Lower leg skin (tissue), 4 donors: ENCODE measurements at regions not wholly inside any gene's neighbourhood (a gene's known extent, or its start where the extent isn't known, plus 50 kb on each side); places are given as distances from the start of the nearest gene placed in this dataset.

Experiments
- DNase-seq, 2 donors: peaks; one replicate each; pipeline ENCODE4 v3.0.0-alpha.2; 2019; ENCODE audit warnings: low spot score in 2 of 2
- H3K4me3 ChIP-seq: fragments of 200-600 bp; sonication (generic); 2 replicates; pipeline ENCODE4 v1.5.1; 2017; ENCODE audit warnings: mild to moderate bottlenecking, low read depth; ENCODE audit not compliant: poor library complexity, severe bottlenecking
- POLR2A ChIP-seq, 2 donors: fragments of 450-650 bp; IDR thresholded peaks; one replicate each; pipeline ENCODE4 v1.6.1; 2016 to 2017; ENCODE audit warnings: antibody characterized with exemption in 2 of 2, mild to moderate bottlenecking in 1 of 2, moderate library complexity in 1 of 2
- WGBS, 2 donors: methylation state at CpG; one replicate each; pipeline ENCODE4 v1.1.5; 2018; 5-methylcytosine and 5-hydroxymethylcytosine counted together
- intact Hi-C: fragments of 100-400 bp; cut with DNase I; formaldehyde crosslinking; loops from one replicate; pipeline ENCODE4 v1.15.0; 2023; ENCODE audit warnings: low total_unique reads
- TF ChIP-seq, protein P1 (sequence below), 3 donors: fragments of 450-650 bp; IDR thresholded peaks; one replicate each; pipeline ENCODE4 v1.5.1; 2016; ENCODE audit warnings: antibody characterized with exemption in 3 of 3, mild to moderate bottlenecking in 3 of 3, moderate library complexity in 2 of 3

DNA sequence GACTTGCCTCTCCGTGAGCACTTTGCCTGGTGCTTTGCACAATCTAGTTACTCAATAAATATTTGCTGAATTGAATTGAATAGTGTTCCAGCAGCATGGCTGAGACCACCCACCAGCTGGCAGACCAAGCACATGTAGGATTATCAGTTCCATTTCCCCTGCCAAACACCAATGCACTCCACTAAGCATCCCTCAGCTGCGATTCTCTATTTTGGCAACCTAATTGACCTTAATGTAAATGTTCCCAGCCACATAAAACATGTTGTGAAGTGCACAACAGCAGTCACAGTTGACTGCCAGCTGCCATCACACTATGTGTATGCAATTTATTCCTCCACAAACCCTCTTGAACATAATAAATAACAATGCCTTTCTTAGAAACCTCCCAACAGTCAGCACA is 1879.4 kb upstream of the PIK3C3 start:
- intact Hi-C loops, result no loop called here
- WGBS, 2 donors, result 67 to 77% methylated on average over 2 of the region's 2 CpGs
- TF ChIP-seq, protein P1, sequence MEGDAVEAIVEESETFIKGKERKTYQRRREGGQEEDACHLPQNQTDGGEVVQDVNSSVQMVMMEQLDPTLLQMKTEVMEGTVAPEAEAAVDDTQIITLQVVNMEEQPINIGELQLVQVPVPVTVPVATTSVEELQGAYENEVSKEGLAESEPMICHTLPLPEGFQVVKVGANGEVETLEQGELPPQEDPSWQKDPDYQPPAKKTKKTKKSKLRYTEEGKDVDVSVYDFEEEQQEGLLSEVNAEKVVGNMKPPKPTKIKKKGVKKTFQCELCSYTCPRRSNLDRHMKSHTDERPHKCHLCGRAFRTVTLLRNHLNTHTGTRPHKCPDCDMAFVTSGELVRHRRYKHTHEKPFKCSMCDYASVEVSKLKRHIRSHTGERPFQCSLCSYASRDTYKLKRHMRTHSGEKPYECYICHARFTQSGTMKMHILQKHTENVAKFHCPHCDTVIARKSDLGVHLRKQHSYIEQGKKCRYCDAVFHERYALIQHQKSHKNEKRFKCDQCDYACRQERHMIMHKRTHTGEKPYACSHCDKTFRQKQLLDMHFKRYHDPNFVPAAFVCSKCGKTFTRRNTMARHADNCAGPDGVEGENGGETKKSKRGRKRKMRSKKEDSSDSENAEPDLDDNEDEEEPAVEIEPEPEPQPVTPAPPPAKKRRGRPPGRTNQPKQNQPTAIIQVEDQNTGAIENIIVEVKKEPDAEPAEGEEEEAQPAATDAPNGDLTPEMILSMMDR (IDR thresholded peaks at IDR 0.05), result no peak
- TF ChIP-seq POLR2A (IDR thresholded peaks at IDR 0.05), result no peak
- no peak overlapping the region for H3K4me3 ChIP-seq
- DNase-seq, result no peak

DNA sequence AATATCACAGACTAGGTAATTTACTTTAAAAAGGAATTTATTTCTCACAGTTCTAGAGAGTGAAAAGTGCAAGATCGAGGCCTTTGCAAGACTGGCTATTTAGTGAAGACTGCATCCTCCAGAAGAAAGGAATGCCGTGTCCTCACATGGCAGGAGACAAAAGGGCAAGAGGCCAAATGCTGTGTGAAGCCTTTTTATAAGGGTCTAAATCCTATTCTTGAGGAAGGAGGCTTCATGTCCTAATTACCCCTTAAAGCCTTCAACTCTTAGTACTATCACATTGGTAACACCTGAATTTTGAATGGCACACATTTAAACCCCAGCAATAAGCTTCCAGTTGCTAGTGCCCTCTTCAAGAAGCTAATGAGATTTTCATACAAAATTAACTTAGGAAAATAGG is 1882.3 kb upstream of the PIK3C3 start:
- no peak for TF ChIP-seq POLR2A (IDR thresholded peaks at IDR 0.05)
- TF ChIP-seq, protein P1 (IDR thresholded peaks at IDR 0.05), result no peak
- WGBS, 2 donors, result 64 to 68% methylated on average over 2 of the region's 2 CpGs
- H3K4me3 ChIP-seq, result no peak overlapping the region
- intact Hi-C loops, result no loop called here
- DNase-seq, result no peak

DNA sequence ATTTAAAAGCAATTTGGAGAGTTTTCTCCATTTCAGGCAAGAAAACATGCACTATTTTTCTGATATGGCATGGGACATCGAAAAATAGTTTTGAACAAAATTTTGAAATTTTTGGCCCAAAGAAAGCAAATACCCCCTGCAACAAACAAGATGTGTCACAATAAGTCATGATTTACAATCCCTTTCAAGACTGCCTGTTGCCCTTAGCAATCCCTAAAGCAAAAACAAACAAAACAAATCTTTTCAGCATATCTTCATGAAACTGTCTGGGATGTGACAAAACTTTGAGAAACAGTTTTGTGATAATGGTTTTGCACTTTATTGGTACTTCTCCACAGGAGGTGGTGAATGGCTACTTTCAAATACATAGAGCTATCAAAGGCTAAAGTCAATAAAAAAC is 1888.7 kb upstream of the PIK3C3 start:
- 41 to 65% methylated on average over 1 of the region's 1 CpG for whole genome bisulfite sequencing, 2 donors
- intact Hi-C loops, result no loop called here
- H3K4me3 ChIP-seq, result no peak overlapping the region
- DNase-seq, result no peak
- TF ChIP-seq, protein P1 (IDR thresholded peaks at IDR 0.05), result no peak
- no peak for TF ChIP-seq POLR2A (IDR thresholded peaks at IDR 0.05)

DNA sequence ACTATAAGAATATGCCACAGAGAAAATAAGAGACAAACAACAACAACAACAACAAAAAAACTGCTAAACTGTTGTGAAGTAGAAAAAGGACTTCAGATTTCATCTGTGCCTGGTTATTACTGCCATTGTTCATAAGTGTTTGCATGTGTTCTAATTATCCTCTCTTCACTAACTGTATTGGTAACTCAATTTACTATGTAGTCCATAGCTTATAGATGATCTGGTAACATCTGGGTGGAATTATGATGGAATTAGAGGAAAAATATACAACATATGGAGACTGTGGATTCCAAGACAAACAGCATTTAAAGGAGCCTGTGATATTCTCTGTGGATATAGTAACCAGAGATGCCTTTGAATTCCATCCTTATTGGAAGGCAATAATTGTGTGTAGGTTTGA is 1891.5 kb upstream of the PIK3C3 start:
- intact Hi-C loops, result no loop called here
- TF ChIP-seq, protein P1 (IDR thresholded peaks at IDR 0.05), result no peak
- H3K4me3 ChIP-seq, result no peak overlapping the region
- no peak for DNase-seq

DNA sequence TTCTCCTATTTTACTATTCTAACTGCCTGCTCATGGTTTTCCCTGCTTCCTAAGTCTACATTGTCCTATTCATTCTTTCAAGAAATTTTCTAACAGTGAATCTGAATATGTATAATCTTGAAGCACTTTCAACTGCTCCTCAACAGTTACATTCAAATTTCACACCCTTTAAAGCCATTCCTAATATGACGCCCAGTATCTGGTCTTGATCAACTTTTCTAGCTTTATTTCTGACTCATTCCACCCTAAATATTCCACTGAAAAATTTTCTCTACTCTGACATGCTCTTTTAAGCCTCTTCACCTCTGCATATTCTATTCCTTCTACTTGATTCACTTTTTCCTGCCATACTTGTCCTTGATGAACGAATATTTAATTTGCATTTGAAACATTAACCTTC is 1893.9 kb upstream of the PIK3C3 start:
- intact Hi-C loops, result no loop called here
- WGBS, 2 donors, result 36 to 39% methylated on average over 2 of the region's 2 CpGs

DNA sequence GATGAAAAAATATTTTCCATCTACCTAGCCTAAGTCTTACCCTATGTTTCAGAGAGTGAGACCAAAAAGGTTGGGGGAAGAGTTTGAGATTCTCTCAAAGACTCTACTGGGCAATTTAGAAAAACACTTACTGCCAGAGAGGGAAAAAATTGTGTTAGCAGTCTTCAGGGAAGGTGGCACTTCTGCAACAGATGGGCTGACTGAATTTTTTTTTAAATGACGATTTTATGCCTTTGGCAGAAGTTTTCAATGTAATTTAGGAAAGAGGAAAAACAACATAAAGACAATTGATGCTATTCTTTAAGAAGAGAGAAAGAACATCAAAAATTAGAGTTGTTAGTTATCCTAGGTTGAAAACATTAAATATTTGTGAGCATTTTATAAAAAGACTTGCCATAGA is 1894.5 kb upstream of the PIK3C3 start:
- WGBS, 2 donors, result 33 to 39% methylated on average over 1 of the region's 1 CpG
- intact Hi-C loops, result no loop called here

More for the DNA sequence above, 1893.9 kb upstream of the PIK3C3 start:
- TF ChIP-seq, protein P1 (IDR thresholded peaks at IDR 0.05), result no peak
- no peak for TF ChIP-seq POLR2A (IDR thresholded peaks at IDR 0.05)
- no peak overlapping the region for H3K4me3 ChIP-seq
- no peak for DNase-seq

More for the DNA sequence above, 1894.5 kb upstream of the PIK3C3 start:
- no peak overlapping the region for H3K4me3 ChIP-seq
- TF ChIP-seq, protein P1 (IDR thresholded peaks at IDR 0.05), result no peak
- TF ChIP-seq POLR2A (IDR thresholded peaks at IDR 0.05), result no peak
- no peak for DNase-seq
